ENCODE measurements at regions not wholly inside any gene's neighbourhood (a gene's known extent, or its start where the extent isn't known, plus 50 kb on each side); places are given as distances from the start of the nearest gene placed in this dataset.

DNA sequence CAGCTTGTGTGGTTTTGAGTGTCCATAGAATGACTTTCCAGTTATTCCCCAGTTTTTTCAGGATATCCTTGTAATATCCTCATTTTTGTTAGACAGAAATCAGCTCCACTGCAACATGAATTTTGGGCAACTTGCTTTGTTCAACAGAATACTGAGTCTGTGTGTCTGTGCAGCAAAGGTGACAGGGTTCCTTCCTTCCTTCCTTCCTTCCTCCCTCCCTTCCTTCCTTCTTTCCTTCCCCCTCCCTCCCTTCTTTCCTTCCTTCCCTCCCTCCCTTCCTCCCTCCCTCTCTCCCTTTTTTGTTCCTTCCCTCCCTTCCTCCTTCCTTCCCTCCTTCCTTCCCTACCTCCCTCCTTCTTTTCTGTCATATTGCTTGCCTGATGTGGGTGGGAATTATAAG, 496.5 kb downstream of the EPM2A start:
- no peak for TF ChIP-seq CREB1 (CRISPR knock-in tag; IDR thresholded peaks at IDR 0.05)
- TF ChIP-seq JUN (CRISPR knock-in tag; IDR thresholded peaks at IDR 0.05), result no peak
- TF ChIP-seq CTCF (IDR thresholded peaks at IDR 0.05), result no peak
- TF ChIP-seq, protein P1, sequence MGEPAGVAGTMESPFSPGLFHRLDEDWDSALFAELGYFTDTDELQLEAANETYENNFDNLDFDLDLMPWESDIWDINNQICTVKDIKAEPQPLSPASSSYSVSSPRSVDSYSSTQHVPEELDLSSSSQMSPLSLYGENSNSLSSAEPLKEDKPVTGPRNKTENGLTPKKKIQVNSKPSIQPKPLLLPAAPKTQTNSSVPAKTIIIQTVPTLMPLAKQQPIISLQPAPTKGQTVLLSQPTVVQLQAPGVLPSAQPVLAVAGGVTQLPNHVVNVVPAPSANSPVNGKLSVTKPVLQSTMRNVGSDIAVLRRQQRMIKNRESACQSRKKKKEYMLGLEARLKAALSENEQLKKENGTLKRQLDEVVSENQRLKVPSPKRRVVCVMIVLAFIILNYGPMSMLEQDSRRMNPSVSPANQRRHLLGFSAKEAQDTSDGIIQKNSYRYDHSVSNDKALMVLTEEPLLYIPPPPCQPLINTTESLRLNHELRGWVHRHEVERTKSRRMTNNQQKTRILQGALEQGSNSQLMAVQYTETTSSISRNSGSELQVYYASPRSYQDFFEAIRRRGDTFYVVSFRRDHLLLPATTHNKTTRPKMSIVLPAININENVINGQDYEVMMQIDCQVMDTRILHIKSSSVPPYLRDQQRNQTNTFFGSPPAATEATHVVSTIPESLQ (CRISPR knock-in tag; IDR thresholded peaks at IDR 0.05), result no peak
- TF ChIP-seq, protein P2, sequence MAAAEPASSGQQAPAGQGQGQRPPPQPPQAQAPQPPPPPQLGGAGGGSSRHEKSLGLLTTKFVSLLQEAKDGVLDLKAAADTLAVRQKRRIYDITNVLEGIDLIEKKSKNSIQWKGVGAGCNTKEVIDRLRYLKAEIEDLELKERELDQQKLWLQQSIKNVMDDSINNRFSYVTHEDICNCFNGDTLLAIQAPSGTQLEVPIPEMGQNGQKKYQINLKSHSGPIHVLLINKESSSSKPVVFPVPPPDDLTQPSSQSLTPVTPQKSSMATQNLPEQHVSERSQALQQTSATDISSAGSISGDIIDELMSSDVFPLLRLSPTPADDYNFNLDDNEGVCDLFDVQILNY (CRISPR knock-in tag; IDR thresholded peaks at IDR 0.05), result no peak
- no peak for TF ChIP-seq NFYB (CRISPR knock-in tag; conservative IDR thresholded peaks at IDR 0.05; ENCODE audit: low read depth)
- TF ChIP-seq, protein P3, sequence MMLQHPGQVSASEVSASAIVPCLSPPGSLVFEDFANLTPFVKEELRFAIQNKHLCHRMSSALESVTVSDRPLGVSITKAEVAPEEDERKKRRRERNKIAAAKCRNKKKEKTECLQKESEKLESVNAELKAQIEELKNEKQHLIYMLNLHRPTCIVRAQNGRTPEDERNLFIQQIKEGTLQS (CRISPR knock-in tag; conservative IDR thresholded peaks at IDR 0.05), result no peak
- no peak for TF ChIP-seq ATF2 (CRISPR knock-in tag; IDR thresholded peaks at IDR 0.05; ENCODE audit: borderline replicate concordance, low read depth)
- no peak for TF ChIP-seq IRF2 (CRISPR knock-in tag; IDR thresholded peaks at IDR 0.05; ENCODE audit: borderline replicate concordance, low read depth)
- TF ChIP-seq, protein P4, sequence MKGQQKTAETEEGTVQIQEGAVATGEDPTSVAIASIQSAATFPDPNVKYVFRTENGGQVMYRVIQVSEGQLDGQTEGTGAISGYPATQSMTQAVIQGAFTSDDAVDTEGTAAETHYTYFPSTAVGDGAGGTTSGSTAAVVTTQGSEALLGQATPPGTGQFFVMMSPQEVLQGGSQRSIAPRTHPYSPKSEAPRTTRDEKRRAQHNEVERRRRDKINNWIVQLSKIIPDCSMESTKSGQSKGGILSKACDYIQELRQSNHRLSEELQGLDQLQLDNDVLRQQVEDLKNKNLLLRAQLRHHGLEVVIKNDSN (CRISPR knock-in tag; IDR thresholded peaks at IDR 0.05), result no peak
- no peak for TF ChIP-seq IRF1 (CRISPR knock-in tag; IDR thresholded peaks at IDR 0.05)
- no peak for TF ChIP-seq HMGXB4 (CRISPR knock-in tag; IDR thresholded peaks at IDR 0.05)

Measured in WTC11 (cell line).